Uterus (tissue), 3 donors: ENCODE measurements at regions not wholly inside any gene's neighbourhood (a gene's known extent, or its start where the extent isn't known, plus 50 kb on each side); places are given as distances from the start of the nearest gene placed in this dataset.

Experiments
- DNase-seq, 2 donors: peaks; one replicate each; pipeline ENCODE4 v3.0.0-alpha.2; 2019 to 2020
- H3K27ac ChIP-seq, 2 donors: fragments of 200-600 bp; sonication (generic); 1 replicate in 1 of 2; 2 replicates in 1 of 2; pipeline ENCODE4 v1.5.1; 2016 to 2018
- H3K27me3 ChIP-seq, 2 donors: fragments of 200-600 bp; sonication (generic); one replicate each; pipeline ENCODE4 v1.5.1; 2018 to 2019; ENCODE audit warnings: control low read depth in 1 of 2
- H3K36me3 ChIP-seq, 2 donors: fragments of 200-600 bp; sonication (generic); one replicate each; pipeline ENCODE4 v1.5.1; 2019; ENCODE audit warnings: control low read depth in 1 of 2
- H3K4me1 ChIP-seq, 2 donors: fragments of 200-600 bp; sonication (generic); one replicate each; pipeline ENCODE4 v1.5.1; 2018 to 2019; ENCODE audit warnings: control low read depth in 1 of 2
- H3K4me3 ChIP-seq, 2 donors: fragments of 200-600 bp; sonication (generic); 1 replicate in 1 of 2; 2 replicates in 1 of 2; pipeline ENCODE4 v1.5.1; 2018 to 2019; ENCODE audit warnings: mild to moderate bottlenecking in 1 of 2
- H3K9me3 ChIP-seq, 2 donors: fragments of 200-600 bp; sonication (generic); one replicate each; pipeline ENCODE4 v1.5.1; 2019; ENCODE audit warnings: control low read depth in 1 of 2
- CTCF ChIP-seq, 4 experiments: fragments of 200-600 bp in 2 of 4; fragments of 450-650 bp in 2 of 4; sonication (generic) in 2 of 4; IDR thresholded peaks; one replicate each; pipeline ENCODE4 v1.5.1; 2016 to 2019; ENCODE audit warnings: antibody characterized with exemption in 4 of 4, mild to moderate bottlenecking in 2 of 4, moderate library complexity in 1 of 4
- POLR2A ChIP-seq, 2 donors: fragments of 450-650 bp; IDR thresholded peaks; one replicate each; pipeline ENCODE4 v1.6.1; 2016; ENCODE audit warnings: antibody characterized with exemption in 2 of 2, mild to moderate bottlenecking in 1 of 2, moderate library complexity in 1 of 2
- intact Hi-C: fragments of 100-400 bp; cut with DNase I; formaldehyde crosslinking; loops from one replicate; pipeline ENCODE4 v1.15.1; 2023; ENCODE audit warnings: low total_unique reads
- donor health status: DM: yes; HTN: yes; CAD: no.

GRCh38 chr12:127923501-127923900 is 343.5 kb upstream of the TMEM132C start:
- Histone ChIP-seq H3K4me3 (no peak overlapping the region), H3K36me3 (no peaks in the 10 kb centered on the region), H3K9me3 (no peaks in the 10 kb centered on the region), H3K27ac (no peak overlapping the region), H3K27me3 (no peaks in the 10 kb centered on the region), H3K4me1 (no peaks in the 10 kb centered on the region)
- TF ChIP-seq POLR2A (IDR thresholded peaks at IDR 0.05) (no peak), CTCF (IDR thresholded peaks at IDR 0.05) (no peak)
- intact Hi-C loops = no loop called here
- no peak for DNase-seq

- intact Hi-C loops = no loop called here
- no peaks in the 10 kb centered on the region for H3K36me3 ChIP-seq
- H3K27ac ChIP-seq = no peak overlapping the region
- no peaks in the 10 kb centered on the region for H3K4me1 ChIP-seq
- no peaks in the 10 kb centered on the region for H3K27me3 ChIP-seq
- TF ChIP-seq POLR2A (IDR thresholded peaks at IDR 0.05) (no peak), CTCF (IDR thresholded peaks at IDR 0.05) (peak in 3 of 4 experiments; percentile 50 to 54 (median 52))
- H3K4me3 ChIP-seq = no peak overlapping the region
- H3K9me3 ChIP-seq = no peaks in the 10 kb centered on the region
- DNase-seq = peak in 1 of 2 donors; percentile 25
These were observed 341.0 kb upstream of the TMEM132C start for GRCh38 chr12:127925971-127926370.

- H3K4me1 ChIP-seq = no peaks in the 10 kb centered on the region
- no peak overlapping the region for H3K4me3 ChIP-seq
- H3K27ac ChIP-seq = no peak overlapping the region
- H3K9me3 ChIP-seq = no peaks in the 10 kb centered on the region
- no peaks in the 10 kb centered on the region for H3K36me3 ChIP-seq
- H3K27me3 ChIP-seq = no peaks in the 10 kb centered on the region
- no peak for TF ChIP-seq POLR2A (IDR thresholded peaks at IDR 0.05)
- TF ChIP-seq CTCF (IDR thresholded peaks at IDR 0.05) = no peak
- intact Hi-C loops = no loop called here
- DNase-seq = no peak
These were observed 338.8 kb upstream of the TMEM132C start for GRCh38 chr12:127928178-127928577.

- Histone ChIP-seq H3K9me3 (no peaks in the 10 kb centered on the region), H3K4me1 (no peaks in the 10 kb centered on the region), H3K4me3 (no peak overlapping the region), H3K36me3 (no peaks in the 10 kb centered on the region), H3K27me3 (no peaks in the 10 kb centered on the region), H3K27ac (no peak overlapping the region)
- no peak for TF ChIP-seq CTCF (IDR thresholded peaks at IDR 0.05)
- TF ChIP-seq POLR2A (IDR thresholded peaks at IDR 0.05) = no peak
- intact Hi-C loops = no loop called here
- no peak for DNase-seq
These were observed 338.1 kb upstream of the TMEM132C start for GRCh38 chr12:127928615-127929571.

GRCh38 chr12:127930122-127930521 is 336.8 kb upstream of the TMEM132C start:
- no peak overlapping the region for H3K4me3 ChIP-seq
- TF ChIP-seq POLR2A (IDR thresholded peaks at IDR 0.05) = no peak
- no peak for TF ChIP-seq CTCF (IDR thresholded peaks at IDR 0.05)
- H3K27me3 ChIP-seq = no peaks in the 10 kb centered on the region
- H3K4me1 ChIP-seq = no peaks in the 10 kb centered on the region
- H3K9me3 ChIP-seq = no peaks in the 10 kb centered on the region
- H3K27ac ChIP-seq = no peak overlapping the region
- H3K36me3 ChIP-seq = no peaks in the 10 kb centered on the region
- DNase-seq = no peak
- intact Hi-C loops = no loop called here
